Dendritic cell treated with granulocyte-macrophage colony-stimulating factor and Interleukin-4, amounts not matched to agents 40 ng/mL and 50 ng/mL, for 4 days (primary cell): ENCODE measurements at regions not wholly inside any gene's neighbourhood (a gene's known extent, or its start where the extent isn't known, plus 50 kb on each side); places are given as distances from the start of the nearest gene placed in this dataset.

Source experiments
- H3K27ac Mint-ChIP-seq: one replicate; pipeline ENCODE4 v1.8.0; 2022; ENCODE audit warnings: mild to moderate bottlenecking, mixed read lengths
- H3K27me3 Mint-ChIP-seq: one replicate; pipeline ENCODE4 v1.8.0; 2022; ENCODE audit warnings: mild to moderate bottlenecking, mixed read lengths
- H3K36me3 Mint-ChIP-seq: one replicate; pipeline ENCODE4 v1.8.0; 2022; ENCODE audit warnings: low read depth, mixed read lengths
- H3K4me1 Mint-ChIP-seq: one replicate; pipeline ENCODE4 v1.8.0; 2022; ENCODE audit warnings: low read depth, mixed read lengths
- H3K4me3 Mint-ChIP-seq: one replicate; pipeline ENCODE4 v1.8.0; 2022; ENCODE audit warnings: mild to moderate bottlenecking, moderate library complexity, mixed read lengths
- H3K9me3 Mint-ChIP-seq: one replicate; pipeline ENCODE4 v1.8.0; 2022; ENCODE audit warnings: mixed read lengths
- intact Hi-C: fragments of 100-400 bp; cut with micrococcal nuclease; formaldehyde crosslinking; loops from one replicate; pipeline ENCODE4 v1.15.0; 2022

DNA sequence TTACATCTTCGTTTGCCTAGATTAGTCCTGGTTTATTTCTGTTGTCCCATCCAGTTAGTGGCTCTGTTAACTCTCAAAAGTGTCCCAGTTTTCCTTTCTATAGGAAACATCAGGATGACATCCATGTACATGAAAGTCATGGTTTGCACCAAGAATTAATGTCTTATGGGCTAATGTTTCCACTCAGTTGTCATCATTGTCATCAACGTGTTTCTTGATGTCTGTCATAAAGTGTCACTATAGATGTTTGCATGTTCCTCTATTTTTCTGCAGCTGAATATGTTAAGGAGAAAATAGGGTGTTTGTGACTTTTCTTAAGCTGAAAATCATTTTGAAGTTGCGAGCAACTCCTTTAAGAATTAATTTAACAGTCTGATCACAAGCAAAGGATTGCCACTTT is 567.0 kb downstream of the TMEM114 start:
- Mint-ChIP-seq H3K4me3 (no peak overlapping the region), H3K4me1 (no peaks in the 10 kb centered on the region), H3K36me3 (no peaks in the 10 kb centered on the region), H3K27ac (no peak overlapping the region), H3K27me3 (no peaks in the 10 kb centered on the region), H3K9me3 (peaks cover 6% of the 10 kb centered on the region)
- intact Hi-C loops = no loop called here

- Mint-ChIP-seq H3K9me3 (peaks cover 20% of the 10 kb centered on the region), H3K36me3 (no peaks in the 10 kb centered on the region), H3K4me3 (no peak overlapping the region), H3K27me3 (no peaks in the 10 kb centered on the region), H3K27ac (no peak overlapping the region), H3K4me1 (no peaks in the 10 kb centered on the region)
- intact Hi-C loops = no loop called here
Measured at GRCh38 chr16:8005096-8005860, 585.0 kb downstream of the TMEM114 start.

DNA sequence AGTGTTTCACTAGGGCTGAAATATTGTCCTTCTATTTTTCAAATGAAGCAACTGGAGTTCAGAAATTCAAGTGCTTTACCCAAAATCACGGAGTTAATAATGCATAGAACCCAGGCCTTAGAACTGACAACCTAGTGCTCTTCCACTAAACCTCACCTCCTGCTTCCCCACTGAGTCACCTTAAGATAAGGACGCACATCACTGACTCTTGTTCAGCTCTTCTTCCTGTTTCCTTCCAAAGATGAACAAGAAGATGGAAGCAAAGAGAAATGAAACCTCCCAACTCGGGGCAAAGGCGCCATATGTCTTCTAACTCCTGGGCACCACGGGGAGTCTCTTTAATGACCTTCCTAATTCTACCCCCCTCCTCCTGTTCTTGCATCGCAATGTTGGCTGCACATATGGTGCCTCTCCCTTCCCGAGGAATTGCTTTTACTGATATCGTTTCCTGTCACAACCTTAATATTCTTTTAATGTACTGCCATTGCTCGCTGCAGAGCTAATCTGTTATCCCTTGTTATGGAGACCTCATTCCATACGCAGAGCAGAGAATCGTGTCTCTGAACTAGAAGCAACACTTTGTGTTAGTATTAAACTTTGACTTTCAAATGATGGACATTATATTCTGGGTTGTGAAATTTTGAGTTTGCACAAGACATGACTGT is 591.4 kb downstream of the TMEM114 start:
- Mint-ChIP-seq H3K9me3 (peaks cover 30% of the 10 kb centered on the region), H3K4me3 (no peak overlapping the region), H3K27ac (no peak overlapping the region), H3K36me3 (no peaks in the 10 kb centered on the region), H3K27me3 (no peaks in the 10 kb centered on the region), H3K4me1 (no peaks in the 10 kb centered on the region)
- intact Hi-C loops = no loop called here

- intact Hi-C loops = no loop called here
- Mint-ChIP-seq H3K9me3 (peaks cover 30% of the 10 kb centered on the region), H3K27me3 (no peaks in the 10 kb centered on the region), H3K36me3 (no peaks in the 10 kb centered on the region), H3K27ac (no peak overlapping the region), H3K4me1 (no peaks in the 10 kb centered on the region), H3K4me3 (no peak overlapping the region)
Measured at GRCh38 chr16:7997966-7998365, 592.3 kb downstream of the TMEM114 start.

- Mint-ChIP-seq H3K27ac (no peak overlapping the region), H3K27me3 (no peaks in the 10 kb centered on the region), H3K4me1 (peaks cover 5% of the 10 kb centered on the region), H3K9me3 (peaks cover 17% of the 10 kb centered on the region), H3K4me3 (no peak overlapping the region), H3K36me3 (no peaks in the 10 kb centered on the region)
- intact Hi-C loops = no loop called here
Measured at GRCh38 chr16:7992616-7993015, 597.7 kb downstream of the TMEM114 start.

GRCh38 chr16:7990626-7991260 is 599.6 kb downstream of the TMEM114 start:
- H3K27ac Mint-ChIP-seq = no peak overlapping the region
- H3K4me3 Mint-ChIP-seq = no peak overlapping the region

DNA sequence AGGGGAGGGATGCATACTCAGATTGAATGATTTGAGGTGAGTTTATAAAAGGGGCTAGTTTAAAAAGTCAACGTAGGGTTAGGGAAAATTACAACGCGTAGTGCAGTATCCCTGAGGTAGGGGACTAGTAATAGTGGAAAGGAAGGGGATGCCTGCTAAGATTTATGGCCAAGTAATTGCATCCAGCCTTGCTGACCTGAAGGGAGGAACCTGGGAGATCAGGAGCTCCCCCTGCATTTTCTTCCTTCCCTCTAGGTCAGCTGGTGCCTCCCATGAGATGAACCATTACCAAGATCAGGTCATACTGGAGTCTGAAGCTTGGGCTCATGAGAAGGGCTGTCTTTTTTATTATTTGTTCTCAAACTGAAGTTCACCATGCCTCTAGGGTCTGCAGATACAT is 606.6 kb downstream of the TMEM114 start:
- H3K4me1 Mint-ChIP-seq = no peaks in the 10 kb centered on the region
- no peak overlapping the region for H3K4me3 Mint-ChIP-seq
- intact Hi-C loops = no loop called here
- no peak overlapping the region for H3K27ac Mint-ChIP-seq
- no peaks in the 10 kb centered on the region for H3K27me3 Mint-ChIP-seq
- H3K36me3 Mint-ChIP-seq = no peaks in the 10 kb centered on the region
- no peaks in the 10 kb centered on the region for H3K9me3 Mint-ChIP-seq

More at GRCh38 chr16:7990626-7991260, 599.6 kb downstream of the TMEM114 start:
- intact Hi-C loops = no loop called here
- H3K27me3 Mint-ChIP-seq = no peaks in the 10 kb centered on the region
- no peaks in the 10 kb centered on the region for H3K36me3 Mint-ChIP-seq
- peaks cover 5% of the 10 kb centered on the region for H3K4me1 Mint-ChIP-seq
- H3K9me3 Mint-ChIP-seq = peaks cover 17% of the 10 kb centered on the region

DNA sequence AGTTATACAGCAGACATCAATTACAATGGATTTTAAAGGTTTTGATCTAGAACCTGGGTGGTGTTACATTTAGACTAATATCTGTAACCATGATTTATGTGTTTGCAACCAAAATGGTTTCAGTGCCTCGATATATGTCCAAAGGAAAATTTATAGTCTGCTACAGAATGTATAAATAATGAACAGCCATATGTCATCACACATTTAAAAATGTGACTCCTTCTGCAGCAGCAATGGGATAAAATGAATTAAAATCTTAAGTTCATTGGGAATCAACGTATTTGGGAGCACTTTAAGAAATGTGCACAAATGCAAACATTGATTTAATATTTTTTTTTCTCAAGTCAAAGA is 610.2 kb downstream of the TMEM114 start:
- H3K4me3 Mint-ChIP-seq = no peak overlapping the region
- no peaks in the 10 kb centered on the region for H3K27me3 Mint-ChIP-seq
- intact Hi-C loops = no loop called here
- H3K36me3 Mint-ChIP-seq = no peaks in the 10 kb centered on the region
- H3K27ac Mint-ChIP-seq = no peak overlapping the region
- no peaks in the 10 kb centered on the region for H3K4me1 Mint-ChIP-seq
- H3K9me3 Mint-ChIP-seq = no peaks in the 10 kb centered on the region

- intact Hi-C loops = no loop called here
- Mint-ChIP-seq H3K4me3 (no peak overlapping the region), H3K9me3 (no peaks in the 10 kb centered on the region), H3K27ac (no peak overlapping the region), H3K36me3 (no peaks in the 10 kb centered on the region), H3K4me1 (no peaks in the 10 kb centered on the region), H3K27me3 (no peaks in the 10 kb centered on the region)
Measured at GRCh38 chr16:7979448-7980132, 610.7 kb downstream of the TMEM114 start.

GRCh38 chr16:7976563-7976962 is 613.7 kb downstream of the TMEM114 start:
- Mint-ChIP-seq H3K27ac (no peak overlapping the region), H3K9me3 (peaks cover 8% of the 10 kb centered on the region), H3K4me1 (no peaks in the 10 kb centered on the region), H3K36me3 (no peaks in the 10 kb centered on the region), H3K4me3 (no peak overlapping the region), H3K27me3 (no peaks in the 10 kb centered on the region)
- intact Hi-C loops = no loop called here

DNA sequence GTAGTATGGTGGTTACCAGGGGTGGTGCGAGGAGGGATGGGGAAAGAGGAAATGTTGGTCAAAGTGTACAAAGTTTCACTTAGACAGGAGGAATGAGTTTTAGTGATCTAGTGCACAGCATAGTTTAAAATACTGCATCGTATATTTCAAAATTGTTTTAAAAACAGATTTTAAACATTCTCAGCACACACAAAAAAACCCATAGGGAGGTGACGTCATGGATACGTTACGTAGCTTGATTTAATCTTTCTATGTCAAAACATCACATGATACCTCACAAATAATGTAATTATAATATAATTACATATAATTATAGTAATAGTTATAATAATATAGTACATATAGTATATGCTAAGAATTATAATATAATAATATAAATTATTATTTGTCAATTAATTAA is 614.2 kb downstream of the TMEM114 start:
- Mint-ChIP-seq H3K4me3 (no peak overlapping the region), H3K27me3 (no peaks in the 10 kb centered on the region), H3K27ac (no peak overlapping the region), H3K9me3 (peaks cover 8% of the 10 kb centered on the region), H3K4me1 (no peaks in the 10 kb centered on the region), H3K36me3 (no peaks in the 10 kb centered on the region)
- intact Hi-C loops = no loop called here

DNA sequence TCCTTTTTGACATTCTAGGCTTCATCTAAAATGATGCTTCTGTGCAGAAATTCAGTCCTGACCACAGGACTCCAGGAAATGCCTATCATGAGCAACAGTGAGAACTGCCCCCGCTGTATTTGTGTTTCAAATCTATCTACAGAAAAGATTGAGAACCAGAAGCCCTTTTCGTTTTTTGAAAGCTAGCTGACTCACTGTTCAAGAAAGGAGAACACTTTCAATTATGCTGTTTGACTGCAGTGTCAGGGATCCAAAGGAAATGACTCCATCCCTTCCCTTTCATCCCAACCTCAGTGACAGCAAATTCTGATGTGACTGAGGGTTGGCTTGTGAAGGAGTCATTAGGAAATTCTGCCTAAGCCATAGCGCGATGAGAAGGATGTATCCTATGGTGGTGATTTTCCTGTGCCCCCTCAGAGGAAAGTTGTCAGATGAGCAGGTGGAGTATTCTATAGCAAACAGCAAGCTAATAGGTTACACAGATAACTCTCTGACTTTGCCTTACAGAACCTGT is 622.3 kb downstream of the TMEM114 start:
- intact Hi-C loops = no loop called here
- Mint-ChIP-seq H3K36me3 (no peaks in the 10 kb centered on the region), H3K27me3 (no peaks in the 10 kb centered on the region)

DNA sequence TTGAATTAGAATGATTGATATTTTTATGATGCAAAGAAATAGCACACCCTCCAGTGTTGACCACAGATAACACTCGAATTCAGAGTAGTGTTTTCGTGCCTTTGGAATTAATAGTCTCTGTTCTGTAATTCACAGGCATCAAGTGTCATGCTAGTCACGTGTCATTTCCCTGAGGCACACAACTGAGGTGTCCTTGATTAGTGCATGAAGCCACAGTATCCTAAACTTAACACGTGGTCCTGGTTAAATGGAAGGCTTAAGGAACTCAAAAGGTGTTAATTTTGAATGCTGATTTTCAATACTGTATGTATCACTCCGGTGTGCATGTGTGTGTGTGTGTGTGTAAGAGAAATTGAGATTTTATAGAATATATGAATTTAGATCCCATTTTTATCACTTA is 625.6 kb downstream of the TMEM114 start:
- intact Hi-C loops = no loop called here
- Mint-ChIP-seq H3K27me3 (no peaks in the 10 kb centered on the region), H3K27ac (no peak overlapping the region)

More for the DNA sequence above, 622.3 kb downstream of the TMEM114 start:
- no peaks in the 10 kb centered on the region for H3K4me1 Mint-ChIP-seq
- H3K27ac Mint-ChIP-seq = no peak overlapping the region
- H3K4me3 Mint-ChIP-seq = no peak overlapping the region
- H3K9me3 Mint-ChIP-seq = peaks cover 4% of the 10 kb centered on the region

DNA sequence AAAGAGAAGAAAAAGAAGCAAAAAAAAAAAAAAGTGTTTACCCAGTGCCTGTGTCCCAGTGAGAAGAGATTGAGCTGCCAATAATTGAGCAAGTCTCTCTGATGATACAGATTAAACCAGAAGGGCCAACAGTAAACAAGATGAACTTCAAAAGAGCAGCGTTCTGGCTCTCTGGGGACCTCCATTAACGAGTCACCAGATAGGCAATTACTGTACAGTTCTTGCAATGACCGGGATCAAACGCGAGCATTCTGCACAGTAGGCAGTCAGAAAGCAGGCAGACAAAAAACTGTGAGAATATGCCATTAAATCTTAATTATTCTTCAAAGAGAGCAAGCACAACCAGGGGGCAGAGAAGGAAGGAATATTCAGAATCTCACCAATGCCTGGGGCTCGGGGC is 626.1 kb downstream of the TMEM114 start:
- Mint-ChIP-seq H3K27ac (no peak overlapping the region), H3K27me3 (no peaks in the 10 kb centered on the region), H3K9me3 (peaks cover 4% of the 10 kb centered on the region), H3K4me3 (no peak overlapping the region), H3K36me3 (no peaks in the 10 kb centered on the region), H3K4me1 (no peaks in the 10 kb centered on the region)
- intact Hi-C loops = no loop called here

More for the DNA sequence above, 625.6 kb downstream of the TMEM114 start:
- H3K9me3 Mint-ChIP-seq = no peaks in the 10 kb centered on the region
- no peaks in the 10 kb centered on the region for H3K36me3 Mint-ChIP-seq
- no peak overlapping the region for H3K4me3 Mint-ChIP-seq
- no peaks in the 10 kb centered on the region for H3K4me1 Mint-ChIP-seq
